Activated naive CD4-positive, alpha-beta T cell treated with anti-CD3 and anti-CD28 coated beads, Interleukin-2, amount 10 ng/mL, durations not matched to agents 7 days and 5 days (primary cell): ENCODE measurements at regions not wholly inside any gene's neighbourhood (a gene's known extent, or its start where the extent isn't known, plus 50 kb on each side); places are given as distances from the start of the nearest gene placed in this dataset.
"Not testable (repeated sequence)": the region's sequence is repeated elsewhere in the genome, so short reads cannot be mapped to it uniquely, and the experiment has no call there.

Experiments
- CTCF ChIA-PET: fragments of 350-600 bp; sonication (Branson Sonifier 250); formaldehyde crosslinking; loops from one replicate; lab custom pipeline; 2021; ENCODE audit warnings: antibody characterized with exemption; lab: Charles Lee
- DNase-seq: peaks from one replicate; pipeline ENCODE4 v3.0.0-alpha.2; 2020
- H3K27ac Mint-ChIP-seq: one replicate; pipeline ENCODE4 v1.8.0; 2021; ENCODE audit warnings: mild to moderate bottlenecking, moderate library complexity, mixed read lengths
- H3K27me3 Mint-ChIP-seq: one replicate; pipeline ENCODE4 v1.8.0; 2021; ENCODE audit warnings: mild to moderate bottlenecking, mixed read lengths
- H3K36me3 Mint-ChIP-seq: one replicate; pipeline ENCODE4 v1.8.0; 2021; ENCODE audit warnings: mixed read lengths
- H3K4me1 Mint-ChIP-seq: one replicate; pipeline ENCODE4 v1.8.0; 2021; ENCODE audit warnings: mixed read lengths
- H3K4me3 Mint-ChIP-seq: one replicate; pipeline ENCODE4 v1.8.0; 2021; ENCODE audit warnings: mild to moderate bottlenecking, moderate library complexity, mixed read lengths
- H3K9me3 Mint-ChIP-seq: one replicate; pipeline ENCODE4 v1.8.0; 2021; ENCODE audit warnings: mixed read lengths

DNA sequence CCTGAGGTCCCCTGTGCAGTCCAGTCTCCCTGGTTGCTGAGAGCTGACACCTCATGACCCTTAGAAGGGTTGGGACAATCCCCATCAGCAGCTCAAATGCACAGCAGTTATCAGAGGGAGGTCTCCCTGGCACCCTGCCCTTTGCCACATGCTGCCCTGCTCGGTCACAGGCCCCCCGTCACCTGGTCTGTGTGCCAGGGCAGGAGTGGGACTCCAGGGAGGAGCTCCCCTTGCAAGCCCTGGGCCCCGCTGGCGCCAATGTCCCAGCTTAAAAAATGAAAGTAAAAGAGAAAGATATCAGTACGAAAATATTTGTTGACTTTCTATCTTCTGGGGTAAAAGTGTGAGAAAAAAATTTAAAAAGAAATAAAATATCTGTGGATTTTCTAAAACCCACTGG, 68.1 kb upstream of the SLC22A16 start:
- CTCF ChIA-PET: interaction anchor here (1.3 kb wide), 1 partner anchor 17 kb away, joined by 3 read pairs; no protein-coding TSS in a partner anchor
- H3K27me3 Mint-ChIP-seq: peaks cover 31% of the 10 kb centered on the region
- H3K27ac Mint-ChIP-seq: peak overlapping the region; percentile 55
- H3K4me1 Mint-ChIP-seq: peaks cover 8% of the 10 kb centered on the region
- DNase-seq: no peak
- H3K4me3 Mint-ChIP-seq: no peak overlapping the region
- H3K9me3 Mint-ChIP-seq: peaks cover 4% of the 10 kb centered on the region
- peaks cover 2% of the 10 kb centered on the region for H3K36me3 Mint-ChIP-seq

GRCh38 chr6:110543106-110543505, 66.7 kb upstream of the SLC22A16 start:
- peaks cover 2% of the 10 kb centered on the region for H3K36me3 Mint-ChIP-seq
- H3K4me1 Mint-ChIP-seq: peaks cover 8% of the 10 kb centered on the region
- no peak overlapping the region for H3K27ac Mint-ChIP-seq
- H3K27me3 Mint-ChIP-seq: peaks cover 31% of the 10 kb centered on the region
- no peak overlapping the region for H3K4me3 Mint-ChIP-seq
- H3K9me3 Mint-ChIP-seq: peaks cover 8% of the 10 kb centered on the region
- CTCF ChIA-PET: no interaction called here
- no peak for DNase-seq

- Mint-ChIP-seq H3K9me3 (peaks cover 8% of the 10 kb centered on the region), H3K36me3 (peaks cover 2% of the 10 kb centered on the region), H3K27ac (no peak overlapping the region), H3K27me3 (peaks cover 32% of the 10 kb centered on the region), H3K4me3 (no peak overlapping the region), H3K4me1 (peaks cover 10% of the 10 kb centered on the region)
- CTCF ChIA-PET: no interaction called here
- DNase-seq: no peak
Measured at GRCh38 chr6:110542311-110543024, 66.1 kb upstream of the SLC22A16 start.

GRCh38 chr6:110541701-110542309, 65.4 kb upstream of the SLC22A16 start:
- Mint-ChIP-seq H3K27ac (no peak overlapping the region), H3K27me3 (peaks cover 31% of the 10 kb centered on the region), H3K36me3 (peaks cover 2% of the 10 kb centered on the region), H3K9me3 (peaks cover 8% of the 10 kb centered on the region), H3K4me1 (peaks cover 13% of the 10 kb centered on the region), H3K4me3 (no peak overlapping the region)
- no peak for DNase-seq
- CTCF ChIA-PET: interaction anchor here (0.7 kb wide), 1 partner anchor 10 kb away, joined by 3 read pairs; no protein-coding TSS in a partner anchor

DNA sequence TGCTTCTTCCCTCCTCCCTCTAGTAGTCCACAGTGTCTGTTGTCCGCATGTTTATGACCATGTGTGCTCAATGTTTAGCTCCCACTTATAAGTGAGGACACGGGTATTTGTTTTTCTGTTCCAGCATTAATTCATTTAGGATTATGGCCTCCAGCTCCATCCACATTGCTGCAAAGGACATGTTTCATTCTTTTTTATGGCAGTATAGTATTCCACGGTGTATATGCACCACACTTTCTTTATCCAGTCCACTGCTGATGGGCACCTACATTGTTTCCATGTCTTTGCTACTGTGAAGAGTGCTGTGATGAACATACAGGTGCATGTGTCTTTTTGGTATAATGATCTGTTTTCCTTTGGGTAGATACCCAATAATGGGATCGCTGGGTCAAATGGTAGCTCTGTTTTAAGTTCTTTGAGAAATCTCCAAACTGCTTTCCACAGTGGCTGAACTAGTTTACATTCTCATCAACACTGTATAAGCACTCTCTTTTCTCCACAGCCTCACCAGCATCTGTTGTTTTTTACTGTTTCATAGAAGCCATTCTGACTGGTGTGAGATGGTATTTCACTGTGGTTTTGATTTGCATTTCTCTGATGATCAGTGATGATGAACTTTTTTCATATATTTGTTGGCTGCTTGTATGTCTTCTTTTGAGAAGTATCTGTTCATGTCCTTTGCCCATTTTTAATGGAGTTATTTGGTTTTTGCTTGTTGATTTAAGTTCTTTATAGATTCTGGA, 63.0 kb upstream of the SLC22A16 start:
- not testable (repeated sequence) for H3K27ac Mint-ChIP-seq, DNase-seq, H3K9me3 Mint-ChIP-seq, H3K4me3 Mint-ChIP-seq, H3K36me3 Mint-ChIP-seq
- Mint-ChIP-seq H3K4me1 (peaks cover 17% of the 10 kb centered on the region), H3K27me3 (peaks cover 22% of the 10 kb centered on the region)
- CTCF ChIA-PET: interaction anchor here (0.9 to 1.0 kb wide), 2 partner anchors 10 to 11 kb away, joined by 3 to 4 read pairs; no protein-coding TSS in a partner anchor

GRCh38 chr6:110538416-110539160, 62.2 kb upstream of the SLC22A16 start:
- H3K4me1 Mint-ChIP-seq: peaks cover 17% of the 10 kb centered on the region
- no peak for DNase-seq
- peaks cover 5% of the 10 kb centered on the region for H3K9me3 Mint-ChIP-seq
- no peaks in the 10 kb centered on the region for H3K36me3 Mint-ChIP-seq
- peaks cover 17% of the 10 kb centered on the region for H3K27me3 Mint-ChIP-seq
- CTCF ChIA-PET: interaction anchor here (1.0 kb wide), 1 partner anchor 10 kb away, joined by 4 read pairs; no protein-coding TSS in a partner anchor
- no peak overlapping the region for H3K4me3 Mint-ChIP-seq
- no peak overlapping the region for H3K27ac Mint-ChIP-seq

DNA sequence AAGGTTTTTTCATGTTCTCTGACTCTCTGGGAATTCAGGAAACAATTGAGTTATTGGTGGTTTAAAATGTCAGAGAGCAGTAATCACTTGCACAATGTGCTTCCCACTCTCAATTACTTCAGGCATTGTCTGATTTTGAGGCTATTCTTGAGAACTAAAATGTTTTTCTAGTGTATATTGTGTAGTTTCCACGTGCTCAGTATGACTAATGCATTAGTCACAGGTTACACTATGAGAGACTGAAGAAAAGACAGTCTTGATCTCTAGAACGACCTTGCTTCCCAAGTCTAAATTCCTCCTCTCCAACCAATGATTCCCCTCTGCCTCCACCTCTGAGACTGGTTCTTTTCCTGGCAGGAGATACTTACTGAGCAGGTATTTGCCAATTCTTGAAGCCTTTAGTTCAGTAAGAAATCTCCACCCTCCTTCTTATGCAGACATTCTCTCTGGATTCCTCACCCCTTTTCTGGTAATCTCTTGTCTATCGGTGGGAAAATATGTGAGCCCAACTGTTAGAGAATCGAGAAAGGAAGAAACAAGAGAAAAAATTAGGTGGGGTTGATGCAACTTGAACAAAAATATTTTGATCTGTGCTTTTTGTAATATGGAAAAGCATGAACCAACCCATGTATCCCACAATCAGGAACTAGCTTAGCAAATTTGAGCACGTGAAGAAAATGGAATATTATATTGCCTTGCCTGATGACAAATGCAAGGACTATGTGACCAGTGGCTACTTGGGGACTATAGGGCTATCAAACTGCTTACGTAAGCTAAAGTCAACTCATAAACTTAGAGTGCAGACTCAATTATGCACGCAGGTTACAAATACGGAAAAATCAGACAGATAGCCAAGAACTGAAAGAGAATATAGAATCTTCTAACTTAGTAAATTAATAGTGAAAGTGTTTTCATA, 61.1 kb upstream of the SLC22A16 start:
- CTCF ChIA-PET: interaction anchor here (0.7 to 1.6 kb wide), 2 partner anchors 11 to 96 kb away, joined by 3 read pairs; no protein-coding TSS in a partner anchor
- Mint-ChIP-seq H3K27me3 (peaks cover 11% of the 10 kb centered on the region), H3K9me3 (peaks cover 5% of the 10 kb centered on the region), H3K36me3 (no peaks in the 10 kb centered on the region), H3K27ac (no peak overlapping the region), H3K4me3 (no peak overlapping the region), H3K4me1 (peaks cover 14% of the 10 kb centered on the region)
- DNase-seq: no peak

DNA sequence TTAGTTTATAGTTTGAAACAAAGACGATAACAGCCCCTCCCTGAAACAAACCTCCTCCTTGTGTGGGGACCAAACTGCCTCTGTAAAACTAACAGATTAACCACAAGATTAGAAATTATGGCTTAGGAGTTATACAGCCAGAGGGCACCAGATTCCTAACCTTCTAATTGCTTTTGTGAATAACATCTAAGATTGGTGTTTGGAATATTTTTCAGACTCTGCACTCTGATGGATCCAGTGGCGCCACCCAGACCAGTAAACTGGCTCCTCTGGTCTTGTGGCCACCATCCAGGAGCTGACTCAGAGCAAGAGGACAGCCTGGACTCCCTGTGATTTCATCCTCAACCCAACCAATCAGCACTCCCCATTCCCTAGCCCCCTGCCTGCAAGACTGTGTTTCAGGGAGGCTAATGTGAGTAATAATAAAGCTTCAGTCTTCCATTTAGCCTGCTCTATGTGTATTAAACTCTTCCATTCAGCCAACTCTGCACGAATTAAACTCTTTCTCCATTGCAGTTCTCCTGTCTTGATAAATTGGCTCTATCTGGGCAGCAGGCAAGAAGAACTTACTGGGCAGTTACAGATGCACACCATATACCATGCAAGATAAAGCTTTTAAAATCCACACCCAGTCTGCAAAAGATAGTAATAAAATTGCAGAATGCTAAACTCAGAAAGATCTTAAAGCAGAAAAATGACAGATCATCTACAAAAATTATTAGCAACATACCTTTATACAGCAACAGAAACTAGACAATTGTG, 58.5 kb upstream of the SLC22A16 start:
- CTCF ChIA-PET: interaction anchor here (0.8 kb wide), 1 partner anchor 476 kb away, joined by 3 read pairs; no protein-coding TSS in a partner anchor
- Mint-ChIP-seq H3K4me1 (peaks cover 14% of the 10 kb centered on the region), H3K4me3 (no peak overlapping the region), H3K36me3 (no peaks in the 10 kb centered on the region), H3K27me3 (peaks cover 12% of the 10 kb centered on the region), H3K27ac (no peak overlapping the region), H3K9me3 (peaks cover 5% of the 10 kb centered on the region)
- no peak for DNase-seq

GRCh38 chr6:110532431-110532830, 56.0 kb upstream of the SLC22A16 start:
- H3K4me3 Mint-ChIP-seq: no peak overlapping the region
- no peaks in the 10 kb centered on the region for H3K36me3 Mint-ChIP-seq
- H3K27ac Mint-ChIP-seq: no peak overlapping the region
- no peaks in the 10 kb centered on the region for H3K9me3 Mint-ChIP-seq
- peaks cover 14% of the 10 kb centered on the region for H3K27me3 Mint-ChIP-seq
- DNase-seq: no peak
- CTCF ChIA-PET: interaction anchor here (1.0 to 1.9 kb wide), 2 partner anchors 9 to 149 kb away, joined by 3 to 9 read pairs; no protein-coding TSS in a partner anchor
- peaks cover 13% of the 10 kb centered on the region for H3K4me1 Mint-ChIP-seq

- H3K36me3 Mint-ChIP-seq: no peaks in the 10 kb centered on the region
- no peak overlapping the region for H3K27ac Mint-ChIP-seq
- peaks cover 10% of the 10 kb centered on the region for H3K27me3 Mint-ChIP-seq
- CTCF ChIA-PET: no interaction called here
- no peaks in the 10 kb centered on the region for H3K9me3 Mint-ChIP-seq
- DNase-seq: no peak
- H3K4me3 Mint-ChIP-seq: no peak overlapping the region
- peaks cover 10% of the 10 kb centered on the region for H3K4me1 Mint-ChIP-seq
Measured at GRCh38 chr6:110530671-110531070, 54.3 kb upstream of the SLC22A16 start.

DNA sequence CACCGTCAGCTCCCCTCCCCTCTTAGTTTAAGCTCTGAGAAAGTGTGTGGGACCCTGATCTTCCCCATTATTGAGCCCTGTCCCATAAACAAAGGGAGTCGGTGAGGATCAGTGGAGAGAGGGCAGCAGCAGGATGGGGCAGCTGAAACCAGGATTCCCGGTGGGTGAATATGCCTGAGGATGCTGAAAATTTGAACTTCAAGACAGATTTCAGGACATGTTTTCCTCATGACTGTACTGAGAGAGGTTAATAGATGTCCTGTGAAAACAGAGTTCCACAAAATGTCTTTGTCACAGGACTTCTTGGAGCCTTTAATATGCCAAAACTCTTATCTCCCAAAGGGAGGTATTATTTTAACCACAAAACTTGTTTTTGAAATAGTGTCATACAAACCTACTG, 53.5 kb upstream of the SLC22A16 start:
- peaks cover 7% of the 10 kb centered on the region for H3K4me1 Mint-ChIP-seq
- DNase-seq: no peak
- CTCF ChIA-PET: interaction anchor here (0.6 to 1.9 kb wide), 7 partner anchors 10 to 680 kb away, joined by 3 to 6 read pairs (median 3); no protein-coding TSS in a partner anchor
- H3K4me3 Mint-ChIP-seq: no peak overlapping the region
- H3K36me3 Mint-ChIP-seq: no peaks in the 10 kb centered on the region
- peaks cover 9% of the 10 kb centered on the region for H3K27me3 Mint-ChIP-seq
- no peak overlapping the region for H3K27ac Mint-ChIP-seq
- no peaks in the 10 kb centered on the region for H3K9me3 Mint-ChIP-seq

DNA sequence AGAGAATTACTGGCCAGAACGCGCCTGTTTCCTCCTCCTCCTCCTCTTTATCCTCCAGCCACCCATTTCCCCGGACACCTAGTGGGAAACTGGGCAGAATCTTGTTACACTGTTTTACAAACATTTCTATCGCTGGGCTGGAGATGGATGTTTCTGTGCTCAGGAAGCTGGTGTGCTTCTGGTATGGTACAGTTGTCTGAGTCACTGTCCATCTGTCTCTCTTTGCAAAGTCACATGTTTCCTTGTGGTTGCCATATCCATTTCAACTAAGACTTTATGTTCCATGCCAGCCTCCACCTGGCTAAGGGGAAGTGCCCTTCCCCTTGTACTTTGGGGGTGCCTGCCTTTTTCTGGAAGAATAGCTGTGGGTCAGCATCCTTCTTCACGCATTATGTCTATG, 52.9 kb upstream of the SLC22A16 start:
- DNase-seq: no peak
- H3K4me1 Mint-ChIP-seq: peaks cover 2% of the 10 kb centered on the region
- CTCF ChIA-PET: interaction anchor here (0.6 to 1.9 kb wide), 9 partner anchors 10 to 681 kb away, joined by 3 to 6 read pairs (median 3); no protein-coding TSS in a partner anchor
- no peaks in the 10 kb centered on the region for H3K9me3 Mint-ChIP-seq
- no peaks in the 10 kb centered on the region for H3K36me3 Mint-ChIP-seq
- H3K27ac Mint-ChIP-seq: no peak overlapping the region
- no peak overlapping the region for H3K4me3 Mint-ChIP-seq
- peaks cover 7% of the 10 kb centered on the region for H3K27me3 Mint-ChIP-seq
